HG03108 (cell line): ENCODE measurements at regions not wholly inside any gene's neighbourhood (a gene's known extent, or its start where the extent isn't known, plus 50 kb on each side); places are given as distances from the start of the nearest gene placed in this dataset.
"Not testable (repeated sequence)": the region's sequence is repeated elsewhere in the genome, so short reads cannot be mapped to it uniquely, and the experiment has no call there.

Experiments
- ATAC-seq: cut with Tn5 transposase; IDR thresholded peaks from one replicate; pipeline ENCODE4 v1.9.1; 2021; ENCODE audit warnings: moderate library complexity; ENCODE audit not compliant: unreplicated experiment

DNA sequence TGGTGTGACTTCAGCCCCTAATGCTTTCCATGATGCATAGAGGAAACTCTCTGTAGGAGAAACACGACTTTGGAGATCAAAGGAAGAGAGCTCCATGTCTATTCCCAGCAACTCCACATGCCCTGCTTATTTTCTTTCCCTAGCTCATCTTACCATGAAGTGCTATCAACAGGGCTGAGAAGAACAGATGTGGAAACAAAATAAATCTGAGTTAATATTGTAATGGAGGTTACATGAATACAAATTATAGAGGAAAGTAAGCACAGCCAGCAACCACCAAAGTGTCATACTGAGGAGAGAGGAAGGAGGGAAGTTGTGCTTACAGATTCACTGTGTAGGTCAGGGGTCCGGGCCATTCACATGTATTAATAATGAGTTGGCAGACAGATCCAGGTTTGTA, 157.5 kb downstream of the RFPL4B start:
- no peak for ATAC-seq

DNA sequence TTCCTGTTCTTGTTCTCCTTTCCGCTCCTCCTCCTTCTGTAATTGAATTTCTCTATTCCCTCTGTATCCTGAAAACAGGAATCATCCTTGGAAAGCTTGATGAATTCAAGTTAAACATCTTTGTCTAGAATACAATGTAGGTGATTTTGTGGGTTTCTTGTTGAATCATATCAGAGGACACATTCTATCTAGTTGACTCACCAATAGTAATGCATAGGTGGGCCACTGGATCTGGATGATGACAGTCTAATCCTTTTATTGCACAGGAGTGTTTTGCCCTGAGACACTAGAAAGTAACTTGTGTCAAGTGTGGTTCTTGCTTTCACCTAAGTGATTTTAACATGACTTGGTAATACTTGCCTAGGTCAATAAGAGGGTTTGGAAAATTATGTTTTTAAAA, 164.3 kb downstream of the RFPL4B start:
- ATAC-seq: no peak

DNA sequence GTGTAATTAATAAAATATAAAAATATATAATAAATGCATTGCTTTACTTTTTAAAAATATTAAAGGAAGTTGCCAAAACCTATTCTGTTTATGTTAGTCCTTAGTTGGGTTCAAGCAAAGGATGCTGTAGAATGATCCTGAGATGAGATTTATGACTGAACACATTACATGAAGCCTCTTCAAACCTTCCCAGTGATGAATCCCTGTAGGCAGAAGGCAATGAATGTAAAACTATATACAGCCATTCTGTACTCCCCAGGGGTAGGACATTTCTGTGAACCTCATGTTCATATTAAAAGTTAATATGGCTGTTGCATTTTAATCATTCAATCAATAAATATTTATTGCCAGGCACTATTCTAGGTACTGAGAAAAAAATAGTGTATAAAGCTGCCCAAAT, 166.0 kb downstream of the RFPL4B start:
- ATAC-seq: no peak

DNA sequence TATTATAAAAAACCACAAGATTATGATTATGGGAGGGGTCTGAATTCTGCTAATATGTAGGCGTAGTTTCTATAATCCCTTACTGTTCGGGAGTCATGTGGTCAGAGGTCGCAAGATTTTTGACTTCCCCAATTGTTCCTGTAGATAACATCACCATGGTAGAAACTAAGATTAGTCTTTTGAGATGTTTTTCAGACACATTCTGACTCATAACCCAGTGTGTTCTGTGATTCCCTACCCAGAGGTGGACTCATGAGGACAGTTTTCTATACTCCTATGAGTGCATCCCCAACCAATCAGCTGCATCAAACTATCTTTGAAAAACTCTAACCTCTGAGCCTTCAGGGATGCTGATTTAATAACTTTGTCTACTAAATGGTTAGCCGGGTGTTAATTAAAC, 175.5 kb downstream of the RFPL4B start:
- ATAC-seq: no peak

- no peak for ATAC-seq
These were observed 176.9 kb downstream of the RFPL4B start for GRCh38 chr6:112524071-112524470.

DNA sequence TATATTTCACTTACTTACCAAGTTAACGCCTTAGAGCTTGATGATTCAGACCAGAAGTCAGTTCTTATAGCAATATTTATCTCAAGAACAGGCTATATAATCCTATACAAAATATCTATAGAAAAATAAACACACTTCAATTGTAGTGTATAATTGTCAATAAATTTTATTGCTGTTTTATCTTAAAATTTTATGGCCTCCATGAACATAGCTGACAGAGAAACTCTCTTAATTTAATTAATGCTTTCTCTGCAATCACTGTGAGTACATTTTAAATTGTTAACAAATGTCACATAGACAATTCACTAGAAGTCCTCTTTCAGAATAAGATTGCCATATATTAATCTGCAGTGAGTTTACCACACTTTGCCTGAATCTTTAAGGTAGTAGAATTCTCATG, 178.6 kb downstream of the RFPL4B start:
- no peak for ATAC-seq

DNA sequence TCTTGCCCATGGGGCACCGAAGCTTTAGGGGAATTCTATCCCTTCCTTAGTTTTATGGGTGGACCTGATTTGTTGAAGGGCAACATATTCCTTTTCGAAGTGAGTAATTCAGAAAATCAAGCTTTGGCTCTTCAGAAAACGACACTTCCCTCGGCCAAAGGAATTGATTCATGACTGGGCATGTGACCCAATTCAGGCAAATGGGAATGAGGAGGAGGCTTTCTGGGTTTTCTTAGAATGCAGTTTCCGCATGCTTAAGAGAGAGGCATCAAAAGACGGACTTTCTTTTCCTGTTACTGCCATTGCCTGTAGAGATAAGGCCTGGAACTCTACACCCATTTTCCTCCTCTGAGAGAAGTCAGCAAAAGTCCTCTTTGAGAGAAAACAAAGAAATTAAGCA, 179.5 kb downstream of the RFPL4B start:
- ATAC-seq: no peak

DNA sequence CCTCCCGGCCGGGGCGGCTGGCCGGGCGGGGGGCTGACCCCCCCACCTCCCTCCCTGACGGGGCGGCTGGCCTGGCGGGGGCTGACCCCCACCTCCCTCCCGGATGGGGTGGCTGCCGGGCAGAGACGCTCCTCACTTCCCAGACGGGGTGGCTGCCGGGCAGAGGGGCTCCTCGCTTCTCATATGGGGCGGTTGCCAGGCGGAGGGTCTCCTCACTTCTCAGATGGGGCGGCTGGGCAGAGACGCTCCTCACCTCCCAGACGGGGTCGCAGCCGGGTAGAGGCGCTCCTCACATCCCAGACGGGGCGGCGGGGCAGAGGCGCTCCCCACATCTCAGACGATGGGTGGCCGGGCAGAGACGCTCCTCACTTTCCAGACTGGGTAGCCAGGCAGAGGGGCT, 181.2 kb downstream of the RFPL4B start:
- ATAC-seq: not testable (repeated sequence)

- ATAC-seq: no peak
These were observed 188.7 kb downstream of the RFPL4B start for GRCh38 chr6:112535816-112536215.

GRCh38 chr6:112539355-112539754, 192.2 kb downstream of the RFPL4B start:
- ATAC-seq: no peak

GRCh38 chr6:112541847-112542246, 194.7 kb downstream of the RFPL4B start:
- not testable (repeated sequence) for ATAC-seq

DNA sequence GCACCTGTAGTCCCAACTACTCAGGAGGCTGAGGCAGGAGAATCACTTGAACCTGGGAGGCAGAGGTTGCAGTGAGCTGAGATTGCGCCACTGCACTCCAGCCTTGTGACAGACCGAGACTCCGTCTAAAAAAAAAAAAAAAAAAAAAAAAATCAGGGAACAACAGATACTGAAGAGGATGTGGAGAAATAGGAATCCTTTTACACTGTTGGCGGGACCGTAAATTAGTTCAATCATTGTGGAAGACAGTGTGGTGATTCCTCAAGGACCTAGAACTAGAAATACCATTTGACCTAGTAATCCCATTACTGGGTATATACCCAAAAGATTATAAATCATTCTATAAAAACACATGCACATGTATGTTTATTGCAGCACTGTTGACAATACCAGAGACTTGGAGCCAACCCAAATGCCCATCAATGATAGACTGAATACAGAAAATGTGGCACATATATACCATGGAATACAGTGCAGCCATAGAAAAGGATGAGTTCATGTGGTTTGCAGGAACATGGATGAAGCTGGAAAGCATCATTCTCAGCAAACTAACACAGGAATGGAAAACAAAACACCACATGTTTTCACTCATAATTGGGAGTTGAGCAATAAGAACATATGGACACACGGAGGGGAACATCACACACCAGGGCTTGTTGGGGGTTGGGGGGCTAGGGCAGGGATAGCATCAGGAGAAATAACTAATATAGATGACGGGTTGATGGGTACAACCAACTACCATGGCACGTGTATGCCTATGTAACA, 200.4 kb downstream of the RFPL4B start:
- not testable (repeated sequence) for ATAC-seq

- no peak for ATAC-seq
These were observed 202.6 kb downstream of the RFPL4B start for GRCh38 chr6:112549749-112550148.

GRCh38 chr6:112557435-112557834, 210.3 kb downstream of the RFPL4B start:
- ATAC-seq: no peak

GRCh38 chr6:112557961-112558360, 210.8 kb downstream of the RFPL4B start:
- no peak for ATAC-seq

DNA sequence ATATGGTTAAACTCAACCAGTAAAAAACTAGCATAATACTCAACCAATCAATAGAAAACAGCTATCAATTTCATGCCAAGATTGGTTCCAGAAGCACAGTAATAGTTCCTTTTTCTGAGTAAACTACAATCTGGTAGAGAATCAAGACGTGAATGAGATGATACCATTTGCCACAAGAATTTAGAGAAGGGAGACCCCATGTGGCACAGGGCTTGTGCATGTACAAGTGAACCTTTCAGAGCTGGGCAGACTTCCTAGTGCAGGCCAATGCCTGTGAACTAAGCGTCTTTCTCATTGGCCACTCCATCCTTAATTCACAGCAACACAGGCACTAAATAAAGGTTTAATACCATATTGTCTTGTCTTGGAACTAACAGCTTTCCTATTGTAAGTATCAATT, 213.5 kb downstream of the RFPL4B start:
- ATAC-seq: no peak

DNA sequence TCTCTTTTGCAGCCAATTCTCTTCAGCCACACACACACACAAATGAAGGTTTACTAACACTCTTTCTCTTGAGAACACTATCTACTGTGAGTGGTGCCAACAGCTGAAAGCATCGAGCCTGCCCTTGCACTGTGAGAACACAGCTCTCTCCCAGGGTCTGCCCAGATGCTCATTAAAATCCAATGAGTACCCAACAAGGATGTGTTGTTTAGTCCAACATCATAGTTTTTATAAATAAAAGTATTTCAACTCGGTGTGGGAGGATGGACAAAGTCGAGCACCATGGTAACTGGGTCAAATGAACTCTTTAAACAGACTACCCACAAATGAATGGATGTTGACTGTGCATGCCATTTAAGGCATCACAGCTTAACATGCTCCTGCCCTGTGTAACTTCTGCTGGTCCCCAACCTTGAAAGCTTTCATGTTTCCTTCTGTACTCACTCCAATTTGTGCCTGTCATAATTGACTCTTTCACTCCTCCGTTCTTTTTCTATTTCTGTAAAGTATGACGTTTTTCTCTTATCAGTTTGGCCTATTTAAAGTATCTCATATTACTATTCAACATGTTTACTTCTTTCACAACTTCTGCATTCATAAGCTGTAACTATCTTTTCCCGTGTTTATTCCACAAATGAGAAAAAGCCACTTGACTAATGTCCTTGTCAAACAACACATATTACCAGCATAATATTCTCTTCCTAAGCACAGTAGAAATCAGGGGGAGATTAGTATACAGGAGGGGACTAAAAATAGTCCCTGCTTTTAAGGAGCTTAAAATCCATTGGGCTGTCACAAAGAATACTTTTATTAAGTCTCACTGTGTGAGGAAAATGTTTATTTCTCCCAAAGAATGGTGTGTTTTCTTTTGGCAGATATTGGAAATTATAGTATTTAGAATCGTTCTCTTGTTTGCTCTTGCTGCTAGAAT, 215.4 kb downstream of the RFPL4B start:
- ATAC-seq: no peak

DNA sequence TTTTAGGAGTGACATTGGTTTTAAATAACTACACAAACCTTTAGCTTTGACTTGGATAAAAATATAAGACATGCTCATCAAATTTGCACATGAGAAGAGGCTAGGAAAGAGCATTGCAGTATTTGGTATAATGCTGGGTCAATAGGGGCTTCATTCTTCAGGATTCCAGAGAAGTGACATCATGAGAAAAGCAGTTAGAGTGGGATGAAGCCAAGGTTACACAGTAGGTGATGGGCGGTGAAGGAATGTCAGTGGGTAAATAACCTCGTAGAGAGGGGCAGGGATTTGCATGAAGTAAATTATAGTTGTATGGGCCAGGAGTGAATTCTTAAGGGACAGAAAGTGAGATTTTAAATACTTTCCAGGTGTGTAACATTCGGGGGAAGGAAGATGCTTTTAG, 216.2 kb downstream of the RFPL4B start:
- no peak for ATAC-seq

GRCh38 chr6:112568066-112568465, 220.9 kb downstream of the RFPL4B start:
- no peak for ATAC-seq

DNA sequence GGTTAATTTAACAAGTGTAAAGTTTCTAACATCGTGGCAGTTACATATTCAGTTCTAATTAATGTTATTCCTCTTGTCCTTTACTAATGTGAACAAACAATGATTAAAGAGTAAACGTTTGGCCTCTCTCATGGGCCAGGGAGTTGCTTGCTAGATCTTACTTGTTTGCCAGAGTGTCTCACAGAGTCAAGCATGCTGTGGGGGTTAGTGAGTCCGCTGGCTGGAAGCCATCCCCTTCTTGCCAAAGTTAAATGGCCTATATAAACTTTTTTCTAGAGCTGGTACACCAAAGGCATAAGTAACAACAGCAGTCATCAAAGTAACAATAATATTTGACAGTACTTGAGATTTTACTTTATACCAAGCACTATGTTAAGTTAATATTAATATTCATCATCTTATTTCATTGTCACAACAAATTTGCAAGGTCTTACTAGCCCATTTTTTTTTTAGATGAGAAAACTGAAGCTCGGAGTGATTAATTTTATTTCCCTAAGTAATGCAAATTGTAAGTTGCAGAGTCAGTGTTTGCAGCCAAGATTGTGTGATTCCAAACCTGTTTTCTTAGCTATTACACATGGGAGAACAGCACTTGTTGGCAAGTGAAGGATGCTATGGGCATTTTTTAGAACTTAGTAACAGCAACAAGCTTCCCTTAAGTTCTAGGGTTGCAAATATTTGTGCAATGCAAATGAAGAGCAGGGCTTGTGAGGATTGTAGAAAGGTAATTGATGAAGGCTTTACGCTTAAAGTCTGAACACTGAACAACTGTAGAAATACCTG, 224.5 kb downstream of the RFPL4B start:
- ATAC-seq: no peak

- no peak for ATAC-seq
These were observed 227.1 kb downstream of the RFPL4B start for GRCh38 chr6:112574190-112574589.
